GM18498 (cell line): ENCODE measurements at regions not wholly inside any gene's neighbourhood (a gene's known extent, or its start where the extent isn't known, plus 50 kb on each side); places are given as distances from the start of the nearest gene placed in this dataset.

Experiments used
- ATAC-seq: cut with Tn5 transposase; IDR thresholded peaks from one replicate; pipeline ENCODE4 v1.9.1; 2021; ENCODE audit warnings: mild to moderate bottlenecking, moderate library complexity; ENCODE audit not compliant: unreplicated experiment

- no peak for ATAC-seq
These were observed 50.6 kb upstream of the JAZF1 start for GRCh38 chr7:28231176-28231575.

- no peak for ATAC-seq
These were observed 56.0 kb upstream of the JAZF1 start for GRCh38 chr7:28236560-28236959.

DNA sequence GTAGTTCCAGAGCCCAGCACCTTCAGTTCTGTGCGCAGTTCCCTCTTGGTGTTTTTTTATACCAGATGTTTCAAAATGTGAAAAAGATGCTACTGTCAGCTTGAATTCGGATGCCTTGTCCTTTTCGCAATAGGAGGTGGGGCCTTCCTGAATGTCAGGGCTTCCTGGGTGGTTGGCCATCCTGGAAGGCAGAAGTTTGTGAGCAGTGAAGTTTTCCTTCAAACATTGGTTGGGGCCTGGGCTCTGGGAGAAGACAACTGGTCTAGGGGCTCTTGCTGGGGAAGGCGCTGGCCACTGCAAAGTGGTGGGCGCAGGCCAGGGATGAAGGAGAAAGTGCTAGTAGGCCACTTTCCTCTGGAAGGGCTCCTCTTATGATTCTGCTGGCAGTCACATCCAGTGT lies 56.8 kb upstream of the JAZF1 start:
- no peak for ATAC-seq

GRCh38 chr7:28239823-28240204 lies 59.2 kb upstream of the JAZF1 start:
- ATAC-seq: no peak

DNA sequence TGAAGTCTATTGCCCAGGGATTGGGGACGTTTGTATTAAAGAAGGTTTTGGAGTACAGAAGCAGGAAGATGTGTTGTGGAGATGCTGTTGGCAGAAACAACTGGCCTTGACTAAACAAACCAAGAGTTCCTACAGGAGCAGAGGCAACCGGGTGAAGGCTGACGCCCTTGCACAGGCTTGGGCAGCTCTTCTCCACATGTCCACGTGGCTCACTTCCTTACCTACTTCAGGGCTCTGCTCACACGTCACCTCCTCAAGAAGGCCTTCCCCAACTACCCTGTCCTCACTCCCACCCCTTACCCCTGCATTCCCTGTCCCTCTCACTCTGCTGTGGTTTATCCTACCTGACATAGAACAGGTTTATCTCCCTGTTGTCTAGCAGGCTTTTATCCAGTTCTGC lies 59.9 kb upstream of the JAZF1 start:
- ATAC-seq: no peak

- no peak for ATAC-seq
These were observed 63.3 kb upstream of the JAZF1 start for GRCh38 chr7:28243861-28244260.

GRCh38 chr7:28245123-28245878 lies 64.7 kb upstream of the JAZF1 start:
- no peak for ATAC-seq

- ATAC-seq: no peak
These were observed 66.4 kb upstream of the JAZF1 start for GRCh38 chr7:28246921-28247461.

- no peak for ATAC-seq
These were observed 77.6 kb upstream of the JAZF1 start for GRCh38 chr7:28258240-28258639.

DNA sequence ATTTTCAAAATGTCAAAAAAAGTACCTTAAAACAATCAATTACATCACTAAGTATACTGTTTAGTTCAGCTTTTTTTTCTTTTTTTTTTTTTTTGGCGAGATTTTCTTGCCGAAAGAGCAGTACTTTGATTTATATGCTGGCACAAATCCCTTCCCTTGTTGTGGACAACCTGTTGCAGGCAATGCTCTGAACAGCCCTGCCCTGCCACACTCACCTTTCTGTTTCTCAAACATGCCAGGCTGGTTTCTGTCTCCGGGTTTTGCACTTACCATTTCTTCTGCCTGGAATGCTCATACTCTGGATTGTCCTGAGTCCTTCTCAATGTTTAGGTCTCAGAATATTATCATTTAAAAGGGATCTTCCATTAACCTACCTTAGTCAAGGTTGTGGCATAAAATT lies 80.4 kb upstream of the JAZF1 start:
- ATAC-seq: no peak

- ATAC-seq: no peak
These were observed 83.2 kb upstream of the JAZF1 start for GRCh38 chr7:28263622-28264271.

GRCh38 chr7:28266402-28266801 lies 85.8 kb upstream of the JAZF1 start:
- no peak for ATAC-seq

- ATAC-seq: no peak
These were observed 86.4 kb upstream of the JAZF1 start for GRCh38 chr7:28267012-28267411.

- ATAC-seq: no peak
These were observed 89.2 kb upstream of the JAZF1 start for GRCh38 chr7:28269700-28270361.

DNA sequence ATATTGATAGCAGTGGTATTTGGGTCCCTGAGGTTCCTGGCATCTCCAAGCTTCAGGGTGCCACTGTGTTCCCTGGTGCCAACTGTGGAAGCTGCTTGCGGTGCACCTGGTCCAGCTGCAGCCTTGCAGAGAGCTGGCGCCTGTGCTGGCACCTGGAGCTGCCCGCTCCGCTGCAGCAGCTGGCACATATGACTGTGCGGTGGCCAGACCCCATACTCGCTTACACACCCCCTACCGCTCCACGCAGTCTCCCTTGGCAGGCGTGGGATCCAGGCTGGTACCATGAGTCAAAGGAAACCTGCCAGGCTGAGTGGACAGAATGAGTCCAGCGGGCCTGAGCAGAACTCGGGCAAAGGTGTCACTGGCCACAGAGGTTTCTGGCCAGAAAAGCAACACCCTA lies 89.9 kb upstream of the JAZF1 start:
- no peak for ATAC-seq

- ATAC-seq: no peak
These were observed 91.9 kb upstream of the JAZF1 start for GRCh38 chr7:28272461-28272877.

DNA sequence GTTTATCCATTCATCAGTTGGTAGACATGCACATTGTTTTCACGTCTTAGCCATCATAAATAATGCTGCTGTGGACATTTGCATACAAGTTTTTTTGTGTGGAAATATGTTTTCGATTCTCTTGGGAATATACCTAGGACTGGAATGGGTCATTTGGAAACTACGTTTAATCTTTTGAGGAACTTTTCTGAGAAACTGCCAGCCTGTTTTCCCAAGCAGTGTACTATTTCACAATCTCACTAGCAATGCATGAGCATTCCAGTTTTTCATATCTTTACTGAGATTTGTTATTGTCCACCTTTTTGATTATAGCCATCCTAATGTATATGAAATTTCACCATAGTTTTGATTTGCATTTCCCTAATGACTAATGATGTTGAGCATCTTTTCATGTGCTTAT lies 95.7 kb upstream of the JAZF1 start:
- no peak for ATAC-seq

GRCh38 chr7:28277364-28277763 lies 96.8 kb upstream of the JAZF1 start:
- ATAC-seq: no peak

GRCh38 chr7:28277958-28278357 lies 97.4 kb upstream of the JAZF1 start:
- ATAC-seq: no peak

GRCh38 chr7:28280516-28280915 lies 99.9 kb upstream of the JAZF1 start:
- no peak for ATAC-seq

DNA sequence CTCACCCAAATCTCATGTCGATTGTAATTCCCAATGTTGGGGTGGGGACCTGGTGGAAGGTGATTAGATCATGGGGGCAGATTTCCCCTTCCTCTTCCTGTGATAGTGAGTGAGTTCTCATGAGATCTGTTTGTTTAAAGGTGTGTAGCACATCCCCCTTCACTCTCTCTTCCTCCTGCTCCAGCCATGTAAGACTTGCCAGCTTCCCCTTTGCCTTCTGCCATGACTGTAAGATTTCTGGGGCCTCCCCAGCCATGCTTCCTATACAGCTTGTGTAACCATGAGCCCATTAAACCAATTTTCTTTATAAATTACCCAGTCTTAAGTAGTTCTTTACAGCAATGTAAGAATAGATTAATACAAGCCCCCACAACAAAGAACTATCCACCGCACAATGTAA lies 109.9 kb upstream of the JAZF1 start:
- ATAC-seq: no peak

DNA sequence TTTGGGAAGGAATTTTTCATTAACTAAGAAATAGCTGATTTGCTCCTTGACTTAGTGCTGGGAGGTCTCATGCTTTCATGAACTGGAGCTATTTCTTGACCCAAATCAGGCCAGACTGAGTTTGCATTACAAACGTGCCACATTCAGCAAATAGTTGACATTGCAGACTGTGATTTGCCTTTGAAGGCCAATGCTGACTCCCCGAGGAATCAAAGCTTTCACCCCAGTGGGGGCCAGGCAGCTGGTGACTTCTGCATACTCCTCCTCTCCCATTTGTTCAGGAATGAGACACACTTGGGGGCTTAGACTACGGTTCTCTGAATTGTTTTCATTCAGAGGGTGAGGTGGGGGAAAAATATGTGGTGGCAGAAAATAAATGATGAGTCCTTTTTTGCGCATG lies 111.0 kb upstream of the JAZF1 start:
- ATAC-seq: no peak
